DOHH2 (cell line): ENCODE measurements at regions not wholly inside any gene's neighbourhood (a gene's known extent, or its start where the extent isn't known, plus 50 kb on each side); places are given as distances from the start of the nearest gene placed in this dataset.

Experiments used
- H3F3A ChIP-seq: fragments of 200-600 bp; sonication (generic), shearing (Covaris generic); 2 replicates; pipeline ENCODE4 v1.6.0; 2016; ENCODE audit warnings: antibody characterized with exemption, mild to moderate bottlenecking; ENCODE audit not compliant: control insufficient read depth, insufficient read depth
- H3K27ac ChIP-seq: fragments of 200-600 bp; sonication (generic); 2 replicates; pipeline ENCODE4 v1.5.1; 2014; ENCODE audit warnings: low read depth, mild to moderate bottlenecking, low read length, moderate library complexity
- H3K27me3 ChIP-seq: fragments of 200-600 bp; sonication (generic); 2 replicates; pipeline ENCODE4 v1.6.1; 2014; ENCODE audit warnings: mild to moderate bottlenecking, low read length, mixed read lengths; ENCODE audit not compliant: control insufficient read depth
- H3K36me3 ChIP-seq: fragments of 200-600 bp; sonication (generic); 2 replicates; pipeline ENCODE4 v1.6.1; 2014; ENCODE audit warnings: mild to moderate bottlenecking, low read length, moderate library complexity, mixed read lengths; ENCODE audit not compliant: control insufficient read depth
- H3K4me1 ChIP-seq: fragments of 200-600 bp; sonication (generic); 2 replicates; pipeline ENCODE4 v1.6.1; 2014; ENCODE audit warnings: mild to moderate bottlenecking, low read length, mixed read lengths; ENCODE audit not compliant: control insufficient read depth
- H3K4me2 ChIP-seq: fragments of 200-600 bp; sonication (generic); 2 replicates; pipeline ENCODE4 v1.6.0; 2014; ENCODE audit warnings: mild to moderate bottlenecking, low read length, moderate library complexity
- H3K4me3 ChIP-seq: fragments of 200-600 bp; sonication (generic); 2 replicates; pipeline ENCODE4 v1.5.1; 2014; ENCODE audit warnings: mild to moderate bottlenecking, low read length, mixed read lengths
- H3K79me2 ChIP-seq: fragments of 200-600 bp; sonication (generic); 2 replicates; pipeline ENCODE4 v1.6.1; 2014; ENCODE audit warnings: mild to moderate bottlenecking, low read length, mixed read lengths; ENCODE audit not compliant: control insufficient read depth
- H3K9me2 ChIP-seq: fragments of 200-600 bp; sonication (generic); replicated peaks from 2 replicates; pipeline ENCODE4 v1.6.1; 2014; ENCODE audit warnings: mild to moderate bottlenecking, low read length, mixed read lengths; ENCODE audit not compliant: control insufficient read depth
- H3K9me3 ChIP-seq: fragments of 200-600 bp; sonication (generic); 2 replicates; pipeline ENCODE4 v1.6.1; 2014; ENCODE audit warnings: antibody characterized with exemption, low read length, mixed read lengths; ENCODE audit not compliant: control insufficient read depth, insufficient read depth
- H4K20me1 ChIP-seq: fragments of 200-600 bp; sonication (generic); 2 replicates; pipeline ENCODE4 v1.6.0; 2014; ENCODE audit warnings: low read depth, mild to moderate bottlenecking, antibody characterized with exemption, low read length, moderate library complexity; ENCODE audit not compliant: control insufficient read depth, insufficient read depth
- EZH2phosphoT487 ChIP-seq: fragments of 200-600 bp; sonication (generic); IDR thresholded peaks from 2 replicates; pipeline ENCODE4 v1.6.1; 2017; ENCODE audit warnings: borderline replicate concordance, mild to moderate bottlenecking, antibody characterized with exemption, low read length, moderate library complexity, mixed read lengths
- TF ChIP-seq, protein P1 (sequence below): fragments of 200-600 bp; sonication (generic); IDR thresholded peaks from one replicate; pipeline ENCODE4 v1.5.1; 2014; ENCODE audit warnings: antibody characterized with exemption, mild to moderate bottlenecking, low read depth, low read length; ENCODE audit not compliant: poor library complexity, severe bottlenecking

DNA sequence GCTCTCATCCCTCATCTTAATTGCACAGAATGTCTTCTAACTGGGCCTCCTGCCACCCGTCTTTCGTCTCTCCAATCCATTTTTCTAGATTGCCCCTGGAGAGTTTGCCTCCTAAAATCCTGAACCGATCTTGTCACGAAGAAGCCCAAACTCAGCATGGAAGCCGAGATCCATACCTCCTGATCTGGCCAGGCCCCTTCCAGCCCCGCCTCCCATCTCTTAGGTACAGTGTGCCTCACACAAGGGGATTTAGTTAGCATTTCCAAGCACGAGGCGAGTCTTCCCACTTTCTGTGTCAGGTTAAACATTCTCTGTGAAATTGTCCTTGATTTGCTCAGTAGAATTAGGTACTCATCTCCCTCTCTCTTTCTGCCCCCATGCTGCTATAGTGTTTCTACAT lies 80.0 kb upstream of the TENM3 start:
- H3K27me3 ChIP-seq = no peaks in the 10 kb centered on the region
- H3K27ac ChIP-seq = no peak overlapping the region
- no peak overlapping the region for H3K4me2 ChIP-seq
- TF ChIP-seq EZH2phosphoT487 = no peak
- TF ChIP-seq, protein P1, sequence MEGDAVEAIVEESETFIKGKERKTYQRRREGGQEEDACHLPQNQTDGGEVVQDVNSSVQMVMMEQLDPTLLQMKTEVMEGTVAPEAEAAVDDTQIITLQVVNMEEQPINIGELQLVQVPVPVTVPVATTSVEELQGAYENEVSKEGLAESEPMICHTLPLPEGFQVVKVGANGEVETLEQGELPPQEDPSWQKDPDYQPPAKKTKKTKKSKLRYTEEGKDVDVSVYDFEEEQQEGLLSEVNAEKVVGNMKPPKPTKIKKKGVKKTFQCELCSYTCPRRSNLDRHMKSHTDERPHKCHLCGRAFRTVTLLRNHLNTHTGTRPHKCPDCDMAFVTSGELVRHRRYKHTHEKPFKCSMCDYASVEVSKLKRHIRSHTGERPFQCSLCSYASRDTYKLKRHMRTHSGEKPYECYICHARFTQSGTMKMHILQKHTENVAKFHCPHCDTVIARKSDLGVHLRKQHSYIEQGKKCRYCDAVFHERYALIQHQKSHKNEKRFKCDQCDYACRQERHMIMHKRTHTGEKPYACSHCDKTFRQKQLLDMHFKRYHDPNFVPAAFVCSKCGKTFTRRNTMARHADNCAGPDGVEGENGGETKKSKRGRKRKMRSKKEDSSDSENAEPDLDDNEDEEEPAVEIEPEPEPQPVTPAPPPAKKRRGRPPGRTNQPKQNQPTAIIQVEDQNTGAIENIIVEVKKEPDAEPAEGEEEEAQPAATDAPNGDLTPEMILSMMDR = no peak
- H3K36me3 ChIP-seq = no peaks in the 10 kb centered on the region
- H4K20me1 ChIP-seq = no peaks in the 10 kb centered on the region
- no peaks in the 10 kb centered on the region for H3F3A ChIP-seq
- no peaks in the 10 kb centered on the region for H3K9me3 ChIP-seq
- no peaks in the 10 kb centered on the region for H3K9me2 ChIP-seq
- no peaks in the 10 kb centered on the region for H3K4me1 ChIP-seq
- H3K4me3 ChIP-seq = no peak overlapping the region
- H3K79me2 ChIP-seq = no peaks in the 10 kb centered on the region

DNA sequence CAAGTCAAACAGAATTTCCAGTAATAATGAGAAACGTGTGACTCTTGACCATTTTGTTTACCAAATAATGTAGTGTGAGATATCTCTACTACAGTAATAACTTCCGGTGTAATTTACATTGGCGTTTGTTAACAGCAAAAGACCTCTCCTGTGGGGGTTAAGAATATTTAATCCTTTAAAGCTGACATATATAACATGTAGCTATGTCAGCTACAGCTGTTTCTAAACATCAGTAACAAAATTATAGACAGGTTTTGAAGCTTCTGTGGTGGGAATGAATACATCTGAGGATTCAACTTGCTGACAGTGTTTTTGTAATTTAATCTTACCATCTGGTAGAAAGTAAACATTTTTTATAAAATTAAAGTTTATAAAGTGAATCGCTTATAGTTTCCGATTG lies 73.6 kb upstream of the TENM3 start:
- H3K79me2 ChIP-seq = no peaks in the 10 kb centered on the region
- H3K27ac ChIP-seq = no peak overlapping the region
- H3K27me3 ChIP-seq = no peaks in the 10 kb centered on the region
- no peak overlapping the region for H3K4me3 ChIP-seq
- no peaks in the 10 kb centered on the region for H3F3A ChIP-seq
- no peaks in the 10 kb centered on the region for H3K4me1 ChIP-seq
- no peaks in the 10 kb centered on the region for H3K9me2 ChIP-seq
- H3K36me3 ChIP-seq = no peaks in the 10 kb centered on the region
- no peaks in the 10 kb centered on the region for H3K9me3 ChIP-seq
- TF ChIP-seq, protein P1 = no peak
- no peak for TF ChIP-seq EZH2phosphoT487
- H4K20me1 ChIP-seq = no peaks in the 10 kb centered on the region
- H3K4me2 ChIP-seq = no peak overlapping the region

DNA sequence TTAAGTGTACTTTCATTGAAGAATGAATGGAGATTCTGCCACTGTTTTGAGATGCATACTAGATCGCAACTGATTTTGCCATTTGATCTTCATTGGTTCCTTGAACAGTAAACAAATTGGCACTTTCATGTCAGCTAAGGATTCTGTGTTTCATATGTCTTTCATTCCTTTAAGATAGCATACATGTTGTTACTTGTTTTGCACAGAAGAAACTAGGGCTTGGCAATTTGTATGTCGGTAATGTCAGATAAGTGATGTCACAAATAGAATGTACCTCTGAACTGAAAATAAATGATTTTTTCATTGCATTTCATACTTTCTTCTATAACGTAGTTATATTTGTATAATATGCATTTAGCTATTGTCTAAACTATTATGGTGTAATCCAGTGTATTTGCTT lies 73.2 kb upstream of the TENM3 start:
- H4K20me1 ChIP-seq = no peaks in the 10 kb centered on the region
- H3K4me2 ChIP-seq = no peak overlapping the region
- H3K4me3 ChIP-seq = no peak overlapping the region
- H3K36me3 ChIP-seq = no peaks in the 10 kb centered on the region
- H3K9me3 ChIP-seq = no peaks in the 10 kb centered on the region
- no peak for TF ChIP-seq EZH2phosphoT487
- TF ChIP-seq, protein P1 = no peak
- no peaks in the 10 kb centered on the region for H3F3A ChIP-seq
- H3K27ac ChIP-seq = no peak overlapping the region
- no peaks in the 10 kb centered on the region for H3K4me1 ChIP-seq
- no peaks in the 10 kb centered on the region for H3K27me3 ChIP-seq
- no peaks in the 10 kb centered on the region for H3K79me2 ChIP-seq
- no peaks in the 10 kb centered on the region for H3K9me2 ChIP-seq

DNA sequence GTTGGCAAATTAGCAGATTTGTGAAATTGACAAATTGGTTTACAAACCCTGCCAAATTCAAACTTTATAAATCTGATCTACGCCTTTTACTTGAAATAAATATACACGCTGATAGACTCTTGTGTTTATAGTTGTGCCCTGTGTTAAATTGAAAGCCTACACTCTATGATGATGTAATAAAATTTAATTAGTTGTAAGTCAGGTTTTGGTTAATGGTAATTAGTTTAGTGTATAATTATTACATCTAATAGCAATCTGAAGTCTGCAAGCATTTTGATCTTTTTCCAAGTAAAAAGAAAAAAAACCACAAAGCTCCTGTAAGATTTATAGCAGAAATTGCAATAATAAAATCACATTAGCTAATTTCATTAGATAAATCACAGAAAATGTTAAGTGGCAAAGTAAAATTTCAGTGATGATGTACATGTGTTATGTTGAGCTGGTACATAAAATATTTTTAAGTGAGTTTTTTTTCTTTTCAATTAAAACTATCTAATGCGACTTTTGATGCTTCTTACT lies 72.7 kb upstream of the TENM3 start:
- no peak overlapping the region for H3K4me3 ChIP-seq
- H3K4me2 ChIP-seq = no peak overlapping the region
- H3K9me3 ChIP-seq = no peaks in the 10 kb centered on the region
- H3K27me3 ChIP-seq = no peaks in the 10 kb centered on the region
- H3K4me1 ChIP-seq = no peaks in the 10 kb centered on the region
- no peaks in the 10 kb centered on the region for H3F3A ChIP-seq
- no peaks in the 10 kb centered on the region for H3K36me3 ChIP-seq
- TF ChIP-seq, protein P1 = no peak
- TF ChIP-seq EZH2phosphoT487 = no peak
- no peaks in the 10 kb centered on the region for H3K9me2 ChIP-seq
- no peaks in the 10 kb centered on the region for H4K20me1 ChIP-seq
- H3K27ac ChIP-seq = no peak overlapping the region
- H3K79me2 ChIP-seq = no peaks in the 10 kb centered on the region
